A673 (cell line): ENCODE measurements at regions not wholly inside any gene's neighbourhood (a gene's known extent, or its start where the extent isn't known, plus 50 kb on each side); places are given as distances from the start of the nearest gene placed in this dataset.

Experiments
- CTCF ChIP-seq: fragments of 300-800, 200-600 bp; sonication (generic); conservative IDR thresholded peaks from 2 replicates; pipeline ENCODE4 v1.5.1; 2017; ENCODE audit warnings: low read depth, mild to moderate bottlenecking, antibody characterized with exemption, low read length, moderate library complexity, mixed read lengths
- EZH2 ChIP-seq: fragments of 200-600 bp; sonication (generic); IDR thresholded peaks from 2 replicates; pipeline ENCODE4 v1.6.1; 2017; ENCODE audit warnings: borderline replicate concordance, low read depth, mild to moderate bottlenecking, mixed read lengths, antibody characterized with exemption, low read length; ENCODE audit not compliant: poor library complexity, severe bottlenecking

GRCh38 chr3:5310509-5310908 is 123.0 kb downstream of the EDEM1 start:
- TF ChIP-seq CTCF (no peak), EZH2 (no peak)
